PC-3 (cell line): ENCODE measurements at regions not wholly inside any gene's neighbourhood (a gene's known extent, or its start where the extent isn't known, plus 50 kb on each side); places are given as distances from the start of the nearest gene placed in this dataset.
"Not testable (repeated sequence)": the region's sequence is repeated elsewhere in the genome, so short reads cannot be mapped to it uniquely, and the experiment has no call there.

Experiments used
- ATAC-seq: fragments of 200-7000 bp; cut with Tn5 transposase; 2 replicates; pipeline ENCODE4 v1.9.1; 2020; ENCODE audit warnings: mild to moderate bottlenecking, moderate library complexity
- BruUV-seq: library from RNA; stranded (reverse); fragments of 400-500 nt; replicated peaks from 2 replicates; lab custom pipeline; 2021; lab: Mats Ljungman, UMichigan
- CTCF ChIA-PET: fragments of 300-600 bp; sonication (Branson Sonifier 250); formaldehyde crosslinking; loops from one replicate; lab custom pipeline; 2022; ENCODE audit warnings: antibody characterized with exemption; lab: Charles Lee
- POLR2A ChIA-PET: fragments of 300-600 bp; sonication (Branson Sonifier 250); formaldehyde crosslinking; loops from one replicate; lab custom pipeline; 2022; ENCODE audit warnings: antibody characterized with exemption; ENCODE audit not compliant: unreplicated experiment; lab: Charles Lee
- DNase-seq: peaks from one replicate; pipeline ENCODE4 v3.0.0-alpha.2; 2015
- H2AFZ ChIP-seq: fragments of 300-600 bp; sonication (generic); 2 replicates; pipeline ENCODE4 v1.6.0; 2016; ENCODE audit warnings: antibody characterized with exemption, low read length
- H3F3A ChIP-seq: fragments of 300-600 bp; sonication (generic); one replicate; pipeline ENCODE4 v1.6.0; 2017; ENCODE audit warnings: antibody characterized with exemption, low read length, control low read depth, mild to moderate bottlenecking; ENCODE audit not compliant: unreplicated experiment
- H3K27ac ChIP-seq: fragments of 300-600 bp; sonication (generic); 2 replicates; pipeline ENCODE4 v1.5.1; 2016; ENCODE audit warnings: mild to moderate bottlenecking, low read length
- H3K27me3 ChIP-seq: fragments of 300-600 bp; sonication (generic); 2 replicates; pipeline ENCODE4 v1.6.1; 2016; ENCODE audit warnings: low read length, mixed read lengths
- H3K36me3 ChIP-seq: fragments of 300-600 bp; sonication (generic); 2 replicates; pipeline ENCODE4 v1.6.1; 2016; ENCODE audit warnings: low read depth, mixed run types, low read length, mixed read lengths
- H3K4me1 ChIP-seq: fragments of 300-600 bp; sonication (generic); 2 replicates; pipeline ENCODE4 v1.5.1; 2016; ENCODE audit warnings: low read length; ENCODE audit not compliant: insufficient read depth
- H3K4me2 ChIP-seq: fragments of 300-600 bp; sonication (generic); 2 replicates; pipeline ENCODE4 v1.6.0; 2016; ENCODE audit warnings: low read length
- H3K4me3 ChIP-seq: fragments of 300-600 bp; sonication (generic); 2 replicates; pipeline ENCODE4 v1.5.1; 2016; ENCODE audit warnings: mild to moderate bottlenecking, low read length, mixed read lengths
- H3K79me2 ChIP-seq: fragments of 300-600 bp; sonication (generic); 2 replicates; pipeline ENCODE4 v1.6.1; 2017; ENCODE audit warnings: low read length, mixed read lengths
- H3K9ac ChIP-seq: fragments of 300-600 bp; sonication (generic); 2 replicates; pipeline ENCODE4 v1.6.0; 2016; ENCODE audit warnings: mild to moderate bottlenecking, low read length
- H3K9me2 ChIP-seq: fragments of 300-600 bp; sonication (generic); replicated peaks from 2 replicates; pipeline ENCODE4 v1.6.1; 2016; ENCODE audit warnings: mixed run types, low read length, mixed read lengths
- H3K9me3 ChIP-seq: fragments of 300-600 bp; sonication (generic); 2 replicates; pipeline ENCODE4 v1.6.1; 2016; ENCODE audit warnings: low read length, mixed read lengths
- H4K20me1 ChIP-seq: fragments of 300-600 bp; sonication (generic); 2 replicates; pipeline ENCODE4 v1.6.1; 2016; ENCODE audit warnings: low read length, mixed read lengths
- EZH2 ChIP-seq: fragments of 300-600 bp; sonication (generic); IDR thresholded peaks from one replicate; pipeline ENCODE4 v1.6.1; 2017; ENCODE audit warnings: antibody characterized with exemption, mild to moderate bottlenecking, low read length; ENCODE audit not compliant: unreplicated experiment
- EZH2phosphoT487 ChIP-seq: fragments of 300-600 bp; sonication (generic); IDR thresholded peaks from 2 replicates; pipeline ENCODE4 v1.6.1; 2018; ENCODE audit warnings: mild to moderate bottlenecking, antibody characterized with exemption, low read length, borderline replicate concordance
- intact Hi-C: fragments of 100-400 bp; cut with micrococcal nuclease; formaldehyde crosslinking; loops from 2 replicates; pipeline ENCODE4 v1.9.0; 2023
- TF ChIP-seq, protein P1 (sequence below): fragments of 300-600 bp; sonication (generic); conservative IDR thresholded peaks from 2 replicates; pipeline ENCODE4 v1.5.1; 2017; ENCODE audit warnings: antibody characterized with exemption, low read depth, mild to moderate bottlenecking, low read length

DNA sequence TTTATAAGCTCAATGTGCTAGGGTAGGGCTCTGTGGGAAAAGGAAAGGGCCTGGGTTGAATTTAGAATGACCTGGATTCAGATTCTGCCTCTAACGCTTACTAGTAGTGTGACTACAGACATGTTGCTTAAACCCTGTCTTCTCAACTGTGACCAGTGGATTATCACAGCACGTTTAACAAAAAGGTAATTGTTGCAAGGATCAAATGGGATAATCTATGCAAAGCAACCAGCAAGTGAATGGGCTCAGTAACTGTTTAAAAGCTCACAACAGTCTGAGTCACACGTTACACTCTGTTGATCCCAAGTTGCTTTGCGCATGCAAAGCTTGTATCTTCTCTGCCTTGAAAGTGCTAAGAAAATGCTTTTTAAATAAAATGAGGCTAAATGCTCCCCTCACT lies 236.5 kb downstream of the IL20RB start:
- Histone ChIP-seq H3K4me2 (no peak overlapping the region), H3K4me1 (no peaks in the 10 kb centered on the region), H4K20me1 (no peaks in the 10 kb centered on the region), H3F3A (no peaks in the 10 kb centered on the region), H3K27me3 (peaks cover 7% of the 10 kb centered on the region; the same call in 1 of the 2 replicates), H3K27ac (no peak overlapping the region), H3K4me3 (no peak overlapping the region), H3K36me3 (no peaks in the 10 kb centered on the region), H3K9me3 (no peaks in the 10 kb centered on the region), H3K9ac (no peak overlapping the region), H3K79me2 (no peaks in the 10 kb centered on the region), H2AFZ (no peak overlapping the region), H3K9me2 (no peaks in the 10 kb centered on the region)
- TF ChIP-seq EZH2 (no peak), EZH2phosphoT487 (no peak)
- TF ChIP-seq, protein P1, sequence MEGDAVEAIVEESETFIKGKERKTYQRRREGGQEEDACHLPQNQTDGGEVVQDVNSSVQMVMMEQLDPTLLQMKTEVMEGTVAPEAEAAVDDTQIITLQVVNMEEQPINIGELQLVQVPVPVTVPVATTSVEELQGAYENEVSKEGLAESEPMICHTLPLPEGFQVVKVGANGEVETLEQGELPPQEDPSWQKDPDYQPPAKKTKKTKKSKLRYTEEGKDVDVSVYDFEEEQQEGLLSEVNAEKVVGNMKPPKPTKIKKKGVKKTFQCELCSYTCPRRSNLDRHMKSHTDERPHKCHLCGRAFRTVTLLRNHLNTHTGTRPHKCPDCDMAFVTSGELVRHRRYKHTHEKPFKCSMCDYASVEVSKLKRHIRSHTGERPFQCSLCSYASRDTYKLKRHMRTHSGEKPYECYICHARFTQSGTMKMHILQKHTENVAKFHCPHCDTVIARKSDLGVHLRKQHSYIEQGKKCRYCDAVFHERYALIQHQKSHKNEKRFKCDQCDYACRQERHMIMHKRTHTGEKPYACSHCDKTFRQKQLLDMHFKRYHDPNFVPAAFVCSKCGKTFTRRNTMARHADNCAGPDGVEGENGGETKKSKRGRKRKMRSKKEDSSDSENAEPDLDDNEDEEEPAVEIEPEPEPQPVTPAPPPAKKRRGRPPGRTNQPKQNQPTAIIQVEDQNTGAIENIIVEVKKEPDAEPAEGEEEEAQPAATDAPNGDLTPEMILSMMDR = no peak
- no peak for DNase-seq
- no peak for ATAC-seq
- intact Hi-C loops = no loop called here
- CTCF ChIA-PET = no interaction called here
- POLR2A ChIA-PET = no interaction called here
- BruUV-seq = no TSS peak

DNA sequence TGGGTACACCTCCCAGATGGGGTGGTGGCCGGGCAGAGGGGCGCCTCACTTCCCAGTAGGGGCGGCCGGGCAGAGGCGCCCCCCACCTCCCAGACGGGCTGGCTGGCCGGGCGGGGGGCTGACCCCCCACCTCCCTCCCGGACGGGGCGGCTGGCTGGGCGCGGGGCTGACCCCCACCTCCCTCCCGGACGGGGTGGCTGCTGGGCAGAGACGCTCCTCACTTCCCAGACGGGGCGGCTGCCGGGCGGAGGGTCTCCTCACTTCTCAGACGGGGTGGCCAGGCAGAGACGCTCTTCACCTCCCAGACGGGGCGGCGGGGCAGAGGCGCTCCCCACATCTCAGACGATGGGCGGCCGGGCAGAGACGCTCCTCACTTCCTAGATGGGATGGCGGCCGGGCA lies 240.6 kb downstream of the IL20RB start:
- BruUV-seq, H4K20me1 ChIP-seq, H3K4me2 ChIP-seq, H3K36me3 ChIP-seq, H3K9me3 ChIP-seq, H3K79me2 ChIP-seq, H3K4me3 ChIP-seq, H3K9ac ChIP-seq, H3K4me1 ChIP-seq, H3K27me3 ChIP-seq, CTCF ChIA-PET, H3K27ac ChIP-seq, DNase-seq, H3F3A ChIP-seq, intact Hi-C loops, POLR2A ChIA-PET, ATAC-seq, H2AFZ ChIP-seq, H3K9me2 ChIP-seq: not testable (repeated sequence)

DNA sequence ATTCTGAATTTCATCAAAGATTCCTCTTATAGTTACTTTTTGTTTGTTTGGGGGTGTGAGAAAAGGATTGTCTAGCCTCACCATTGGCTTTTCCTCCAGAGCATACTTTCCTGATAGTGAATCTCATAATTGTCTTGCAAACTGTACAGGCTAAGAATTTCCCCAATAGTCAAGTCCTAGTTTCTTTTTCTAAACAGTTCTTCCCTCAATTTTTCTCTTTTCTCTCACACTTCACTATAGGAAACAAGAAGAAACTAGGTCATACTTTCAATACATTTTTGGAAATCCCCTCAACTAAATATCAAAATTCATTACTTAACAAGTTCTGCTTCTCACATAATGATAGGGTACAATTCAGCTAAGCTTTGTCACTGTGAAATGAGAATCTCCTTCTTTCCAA lies 241.9 kb downstream of the IL20RB start:
- Histone ChIP-seq H2AFZ (no peak overlapping the region), H3K4me1 (no peaks in the 10 kb centered on the region), H4K20me1 (no peaks in the 10 kb centered on the region), H3K9me3 (no peaks in the 10 kb centered on the region), H3K36me3 (no peaks in the 10 kb centered on the region), H3K4me3 (no peak overlapping the region), H3F3A (no peaks in the 10 kb centered on the region), H3K9me2 (no peaks in the 10 kb centered on the region), H3K79me2 (no peaks in the 10 kb centered on the region), H3K27ac (no peak overlapping the region), H3K9ac (no peak overlapping the region), H3K4me2 (no peak overlapping the region), H3K27me3 (no peaks in the 10 kb centered on the region)
- intact Hi-C loops = no loop called here
- BruUV-seq = no TSS peak
- TF ChIP-seq EZH2phosphoT487 (no peak), EZH2 (no peak)
- TF ChIP-seq, protein P1 = no peak
- ATAC-seq (no peak), DNase-seq (no peak)
- ChIA-PET POLR2A (no interaction called here), CTCF (no interaction called here)
